Progenitor cell of endocrine pancreas (in vitro differentiated cells): ENCODE measurements at regions not wholly inside any gene's neighbourhood (a gene's known extent, or its start where the extent isn't known, plus 50 kb on each side); places are given as distances from the start of the nearest gene placed in this dataset.

Source experiments
- DNase-seq: peaks from one replicate; pipeline ENCODE4 v3.0.0; 2021; ENCODE audit warnings: low spot score; ENCODE audit not compliant: unreplicated experiment
- H3K27ac Mint-ChIP-seq: 2 replicates; pipeline ENCODE4 v1.8.0; 2021; ENCODE audit warnings: mild to moderate bottlenecking, moderate library complexity, mixed read lengths
- H3K27me3 Mint-ChIP-seq: 2 replicates; pipeline ENCODE4 v1.8.0; 2021; ENCODE audit warnings: mixed read lengths
- H3K36me3 Mint-ChIP-seq: 2 replicates; pipeline ENCODE4 v1.8.0; 2022; ENCODE audit warnings: mixed read lengths; ENCODE audit not compliant: insufficient read depth
- H3K4me1 Mint-ChIP-seq: 2 replicates; pipeline ENCODE4 v1.8.0; 2021; ENCODE audit warnings: low read depth, mixed read lengths
- H3K4me3 Mint-ChIP-seq: 2 replicates; pipeline ENCODE4 v1.8.0; 2021; ENCODE audit warnings: low read depth, mild to moderate bottlenecking, moderate library complexity, mixed read lengths
- H3K9me3 Mint-ChIP-seq: 2 replicates; pipeline ENCODE4 v1.8.0; 2021; ENCODE audit warnings: low read depth, mixed read lengths
- CTCF ChIP-seq: fragments of 200-600 bp; sonication (generic); IDR thresholded peaks from one replicate; pipeline ENCODE4 v1.5.0; 2021; ENCODE audit warnings: antibody characterized with exemption, mild to moderate bottlenecking; ENCODE audit not compliant: unreplicated experiment

- TF ChIP-seq CTCF: no peak
- Mint-ChIP-seq H3K27ac (no peak overlapping the region), H3K36me3 (no peaks in the 10 kb centered on the region), H3K9me3 (peaks cover 6% of the 10 kb centered on the region), H3K4me1 (peaks cover 21% of the 10 kb centered on the region), H3K4me3 (no peak overlapping the region), H3K27me3 (peaks cover 6% of the 10 kb centered on the region)
- no peak for DNase-seq
These were observed 836.5 kb upstream of the ID2 start for GRCh38 chr2:7845332-7845731.

GRCh38 chr2:7846607-7847006 is 835.2 kb upstream of the ID2 start:
- no peaks in the 10 kb centered on the region for H3K9me3 Mint-ChIP-seq
- TF ChIP-seq CTCF: no peak
- H3K36me3 Mint-ChIP-seq: no peaks in the 10 kb centered on the region
- H3K27ac Mint-ChIP-seq: no peak overlapping the region
- DNase-seq: no peak
- H3K4me3 Mint-ChIP-seq: no peak overlapping the region
- H3K27me3 Mint-ChIP-seq: peaks cover 8% of the 10 kb centered on the region
- H3K4me1 Mint-ChIP-seq: peaks cover 21% of the 10 kb centered on the region

GRCh38 chr2:7847321-7847720 is 834.5 kb upstream of the ID2 start:
- TF ChIP-seq CTCF: no peak
- no peak for DNase-seq
- peaks cover 8% of the 10 kb centered on the region for H3K27me3 Mint-ChIP-seq
- no peaks in the 10 kb centered on the region for H3K36me3 Mint-ChIP-seq
- H3K9me3 Mint-ChIP-seq: no peaks in the 10 kb centered on the region
- peaks cover 21% of the 10 kb centered on the region for H3K4me1 Mint-ChIP-seq
- peak overlapping the region; percentile 22 for H3K4me3 Mint-ChIP-seq
- peak overlapping the region; percentile 92 for H3K27ac Mint-ChIP-seq

- H3K36me3 Mint-ChIP-seq: no peaks in the 10 kb centered on the region
These were observed 832.8 kb upstream of the ID2 start for GRCh38 chr2:7849027-7849426.

GRCh38 chr2:7849531-7849930 is 832.3 kb upstream of the ID2 start:
- Mint-ChIP-seq H3K27me3 (peaks cover 8% of the 10 kb centered on the region), H3K4me3 (no peak overlapping the region), H3K27ac (no peak overlapping the region), H3K36me3 (no peaks in the 10 kb centered on the region), H3K9me3 (no peaks in the 10 kb centered on the region), H3K4me1 (peaks cover 21% of the 10 kb centered on the region)
- DNase-seq: no peak
- no peak for TF ChIP-seq CTCF

More at GRCh38 chr2:7849027-7849426, 832.8 kb upstream of the ID2 start:
- Mint-ChIP-seq H3K4me1 (peaks cover 21% of the 10 kb centered on the region), H3K9me3 (no peaks in the 10 kb centered on the region), H3K27me3 (peaks cover 8% of the 10 kb centered on the region), H3K27ac (peak overlapping the region; percentile 54), H3K4me3 (no peak overlapping the region)
- TF ChIP-seq CTCF: no peak
- no peak for DNase-seq
